ENCODE measurements at regions not wholly inside any gene's neighbourhood (a gene's known extent, or its start where the extent isn't known, plus 50 kb on each side); places are given as distances from the start of the nearest gene placed in this dataset.

DNA sequence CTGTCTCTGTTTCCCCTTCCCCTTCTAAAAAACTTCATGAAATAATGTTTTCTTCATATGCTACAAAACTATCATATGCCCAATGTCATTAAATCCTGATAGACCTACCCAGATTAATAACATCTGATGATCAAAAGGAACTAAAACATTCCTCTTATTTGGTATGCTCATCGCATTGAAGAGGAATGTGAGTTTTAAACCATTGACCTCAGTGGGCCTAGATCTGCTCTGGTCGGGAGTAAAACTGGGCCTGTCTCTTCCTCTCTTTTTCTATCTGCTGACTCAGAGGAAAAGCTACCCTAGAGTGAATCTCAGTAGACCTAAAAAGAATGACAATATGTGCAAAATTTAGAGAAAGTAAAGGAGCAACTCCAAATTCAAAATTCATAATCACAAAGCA is 275.8 kb downstream of the SATB1 start:
- TF ChIP-seq, protein P1, sequence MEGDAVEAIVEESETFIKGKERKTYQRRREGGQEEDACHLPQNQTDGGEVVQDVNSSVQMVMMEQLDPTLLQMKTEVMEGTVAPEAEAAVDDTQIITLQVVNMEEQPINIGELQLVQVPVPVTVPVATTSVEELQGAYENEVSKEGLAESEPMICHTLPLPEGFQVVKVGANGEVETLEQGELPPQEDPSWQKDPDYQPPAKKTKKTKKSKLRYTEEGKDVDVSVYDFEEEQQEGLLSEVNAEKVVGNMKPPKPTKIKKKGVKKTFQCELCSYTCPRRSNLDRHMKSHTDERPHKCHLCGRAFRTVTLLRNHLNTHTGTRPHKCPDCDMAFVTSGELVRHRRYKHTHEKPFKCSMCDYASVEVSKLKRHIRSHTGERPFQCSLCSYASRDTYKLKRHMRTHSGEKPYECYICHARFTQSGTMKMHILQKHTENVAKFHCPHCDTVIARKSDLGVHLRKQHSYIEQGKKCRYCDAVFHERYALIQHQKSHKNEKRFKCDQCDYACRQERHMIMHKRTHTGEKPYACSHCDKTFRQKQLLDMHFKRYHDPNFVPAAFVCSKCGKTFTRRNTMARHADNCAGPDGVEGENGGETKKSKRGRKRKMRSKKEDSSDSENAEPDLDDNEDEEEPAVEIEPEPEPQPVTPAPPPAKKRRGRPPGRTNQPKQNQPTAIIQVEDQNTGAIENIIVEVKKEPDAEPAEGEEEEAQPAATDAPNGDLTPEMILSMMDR (IDR thresholded peaks at IDR 0.05) = no peak
- ATAC-seq (ENCODE audit: low FRiP score) (no peak), DNase-seq (ENCODE audit: low spot score) (no peak)

DNA sequence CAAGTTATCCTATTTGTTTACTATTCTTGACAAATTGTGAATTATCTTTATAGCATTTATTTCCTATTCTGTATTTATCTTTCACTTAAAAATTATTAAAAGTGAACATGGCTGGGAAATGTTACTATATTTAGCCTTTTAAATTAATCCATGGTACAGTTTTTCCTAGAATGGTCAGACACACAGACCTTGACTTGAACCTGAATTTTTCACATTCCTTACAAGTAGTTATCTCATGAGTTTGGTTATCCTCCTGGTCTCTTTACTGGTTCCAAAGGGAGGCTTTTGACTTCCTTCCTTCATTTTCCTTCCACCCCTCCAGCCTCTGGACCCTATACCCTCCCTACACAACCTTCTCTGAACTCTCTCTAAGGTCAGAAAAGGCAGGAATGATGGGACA is 280.6 kb downstream of the SATB1 start:
- ATAC-seq (ENCODE audit: low FRiP score) (no peak), DNase-seq (ENCODE audit: low spot score) (no peak)
- TF ChIP-seq, protein P1 (IDR thresholded peaks at IDR 0.05) = no peak

DNA sequence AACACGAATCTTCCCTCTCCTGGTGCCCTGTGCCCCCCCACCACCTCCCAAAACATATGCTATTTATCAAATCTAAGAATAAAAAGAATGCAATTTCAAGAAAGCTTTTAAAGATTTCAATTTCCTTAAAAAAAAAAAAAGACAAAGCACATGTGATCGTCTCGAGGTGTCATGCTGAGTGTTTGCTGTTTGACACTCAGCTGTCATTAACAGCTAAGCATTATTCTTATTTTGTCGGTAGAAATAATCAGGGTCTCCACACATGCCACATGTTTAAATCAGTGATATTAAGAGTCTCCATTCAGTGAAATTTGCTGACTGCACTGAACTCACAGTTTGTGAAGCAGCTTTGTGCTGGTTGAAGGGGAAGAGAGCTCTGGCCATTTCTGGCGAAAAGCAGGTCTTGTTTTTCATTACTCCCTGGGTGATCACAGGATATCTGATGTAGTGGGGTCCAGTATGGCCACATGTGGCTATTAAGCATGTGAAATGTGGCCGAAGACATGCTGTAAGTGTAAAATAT is 281.8 kb downstream of the SATB1 start:
- ATAC-seq (ENCODE audit: low FRiP score) = no peak
- TF ChIP-seq, protein P1 (IDR thresholded peaks at IDR 0.05) = no peak
- DNase-seq (ENCODE audit: low spot score) = no peak

DNA sequence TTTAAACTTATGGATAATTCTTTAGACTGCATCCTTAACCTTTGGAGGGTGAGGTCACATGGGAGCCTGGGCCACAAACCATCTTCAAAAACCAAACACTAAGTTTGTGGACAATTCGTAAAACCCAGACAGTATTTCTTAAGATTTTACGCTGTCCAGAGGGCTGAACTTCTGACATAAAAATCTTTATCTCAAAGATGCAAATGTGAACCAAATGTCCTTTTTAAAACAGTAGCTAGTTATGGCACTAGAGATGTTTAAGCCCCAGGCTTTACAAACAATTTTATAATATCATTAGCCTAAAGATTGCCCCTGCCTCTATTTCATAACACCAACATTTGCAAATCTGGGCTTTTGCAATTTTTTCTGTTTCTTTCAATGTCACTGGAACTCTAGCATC is 287.2 kb downstream of the SATB1 start:
- DNase-seq (ENCODE audit: low spot score) = no peak
- TF ChIP-seq, protein P1 (IDR thresholded peaks at IDR 0.05) = no peak
- no peak for ATAC-seq (ENCODE audit: low FRiP score)

DNA sequence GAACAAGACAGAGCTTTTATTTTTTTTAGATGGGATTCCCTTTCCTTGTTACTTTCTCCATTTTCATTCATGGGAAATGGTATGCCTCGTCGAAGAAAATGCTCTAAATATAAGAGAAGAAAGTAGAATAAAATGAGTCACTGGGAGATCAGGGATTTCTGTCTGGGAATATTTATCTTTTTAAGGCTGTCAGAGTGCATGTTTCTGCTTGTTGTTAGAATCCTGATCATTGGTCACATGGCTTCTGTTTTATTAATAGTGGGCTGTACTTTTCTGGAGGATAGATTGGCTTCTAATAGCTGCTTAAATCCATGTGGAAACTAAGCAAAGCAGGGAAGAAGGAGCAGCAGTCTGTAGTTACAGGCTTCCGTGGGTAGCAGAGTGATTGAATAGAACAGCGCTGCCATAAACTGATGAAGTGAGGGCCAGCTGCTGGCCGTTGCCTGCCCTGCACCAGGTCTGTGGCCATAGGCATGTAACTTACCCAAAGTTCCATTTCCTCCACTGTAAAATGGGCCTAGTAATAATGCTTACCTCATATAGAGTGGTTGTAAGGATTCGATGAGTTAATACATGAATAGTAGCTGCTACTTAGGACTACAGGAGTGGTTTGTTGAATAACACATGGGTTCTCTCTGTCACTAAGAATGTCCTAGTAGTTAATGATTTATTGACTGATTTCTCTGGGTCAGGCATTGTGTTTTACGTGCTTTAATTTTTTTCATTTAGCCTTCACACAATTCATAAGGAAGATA is 289.9 kb downstream of the SATB1 start:
- DNase-seq (ENCODE audit: low spot score) (no peak), ATAC-seq (ENCODE audit: low FRiP score) (no peak)
- TF ChIP-seq, protein P1 (IDR thresholded peaks at IDR 0.05) = no peak

DNA sequence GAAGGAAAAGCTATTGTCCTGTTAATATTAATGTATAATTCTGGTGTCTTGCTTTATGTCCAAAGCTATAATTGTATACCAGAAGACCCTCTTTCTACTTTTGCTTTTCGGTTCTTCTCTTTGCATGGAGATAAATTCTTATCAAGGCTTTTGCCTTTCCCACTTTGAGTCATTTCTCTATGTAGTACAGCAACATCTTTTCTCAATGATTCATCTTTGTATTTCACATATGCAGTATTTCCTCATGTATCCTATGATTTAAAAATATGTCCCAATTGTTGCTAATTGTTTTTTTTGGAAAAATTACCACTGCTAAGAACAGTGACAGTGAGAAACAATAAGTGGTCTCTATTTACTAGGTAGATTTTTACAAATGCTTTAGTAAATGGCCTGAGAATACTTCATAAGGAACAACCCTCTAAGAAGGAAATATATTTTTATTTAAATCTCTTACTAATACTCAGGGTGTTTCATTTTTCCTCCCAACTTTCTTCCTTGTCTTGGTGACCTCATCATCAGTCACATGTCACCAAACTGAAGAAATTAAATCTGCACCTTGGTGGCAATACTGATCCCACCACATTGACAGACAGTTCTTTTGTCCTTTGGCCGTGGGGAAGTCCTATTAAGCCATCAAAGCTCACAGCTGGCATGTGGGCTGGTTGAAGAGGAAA is 290.6 kb downstream of the SATB1 start:
- TF ChIP-seq, protein P1 (IDR thresholded peaks at IDR 0.05) = no peak
- DNase-seq (ENCODE audit: low spot score) (no peak), ATAC-seq (ENCODE audit: low FRiP score) (no peak)
